H9 (cell line): ENCODE measurements at regions not wholly inside any gene's neighbourhood (a gene's known extent, or its start where the extent isn't known, plus 50 kb on each side); places are given as distances from the start of the nearest gene placed in this dataset.

Experiments used
- DNase-seq: peaks from one replicate; pipeline ENCODE4 v3.0.0-alpha.2; 2017
- H2AFZ ChIP-seq: one replicate; pipeline ENCODE4 v1.6.1; 2013; ENCODE audit warnings: mild to moderate bottlenecking, low read length, control low read depth, moderate library complexity
- H2AK5ac ChIP-seq: 2 replicates; pipeline ENCODE4 v1.6.1; 2013; ENCODE audit warnings: low read length, control low read depth, mixed read lengths; ENCODE audit not compliant: insufficient read length
- H2BK120ac ChIP-seq: one replicate; pipeline ENCODE4 v1.6.1; 2013; ENCODE audit warnings: low read depth, mild to moderate bottlenecking, low read length, control low read depth, inconsistent platforms; ENCODE audit not compliant: poor library complexity, severe bottlenecking
- H2BK12ac ChIP-seq: 2 replicates; pipeline ENCODE4 v1.6.1; 2013; ENCODE audit warnings: low read length, control low read depth, mixed read lengths, low read depth; ENCODE audit not compliant: insufficient read length
- H2BK15ac ChIP-seq: 2 replicates; pipeline ENCODE4 v1.6.1; 2013; ENCODE audit warnings: low read depth, low read length, control low read depth
- H2BK20ac ChIP-seq: one replicate; pipeline ENCODE4 v1.6.1; 2013; ENCODE audit warnings: low read depth, mild to moderate bottlenecking, low read length, control low read depth, inconsistent platforms; ENCODE audit not compliant: poor library complexity, severe bottlenecking
- H2BK5ac ChIP-seq: 2 replicates; pipeline ENCODE4 v1.6.1; 2013; ENCODE audit warnings: low read length, control low read depth, mixed read lengths; ENCODE audit not compliant: insufficient read length
- H3K14ac ChIP-seq: 2 replicates; pipeline ENCODE4 v1.6.1; 2013; ENCODE audit warnings: low read length, control low read depth; ENCODE audit not compliant: insufficient read depth
- H3K18ac ChIP-seq: 2 replicates; pipeline ENCODE4 v1.6.1; 2013; ENCODE audit warnings: low read depth, mild to moderate bottlenecking, mixed read lengths, low read length, control low read depth; ENCODE audit not compliant: insufficient read length
- H3K23ac ChIP-seq: 2 replicates; pipeline ENCODE4 v1.6.1; 2013; ENCODE audit warnings: low read length, control low read depth, mixed read lengths, low read depth; ENCODE audit not compliant: insufficient read length
- H3K23me2 ChIP-seq: 2 replicates; pipeline ENCODE4 v1.6.1; 2013; ENCODE audit warnings: low read depth, mild to moderate bottlenecking, mixed read lengths, low read length, control low read depth; ENCODE audit not compliant: insufficient read length, poor library complexity, severe bottlenecking
- H3K27ac ChIP-seq: 2 replicates; pipeline ENCODE4 v1.5.1; 2013; ENCODE audit warnings: low read length, control low read depth, mixed read lengths, low read depth; ENCODE audit not compliant: insufficient read length
- H3K27me3 ChIP-seq: 2 replicates; pipeline ENCODE4 v1.6.1; 2013; ENCODE audit warnings: low read length, control low read depth, inconsistent platforms; ENCODE audit not compliant: insufficient read depth
- H3K4ac ChIP-seq: 2 replicates; pipeline ENCODE4 v1.6.1; 2013; ENCODE audit warnings: low read depth, mild to moderate bottlenecking, control low read depth, inconsistent platforms, low read length, moderate library complexity
- H3K4me1 ChIP-seq: 2 replicates; pipeline ENCODE4 v1.6.1; 2013; ENCODE audit warnings: low read length, control low read depth, inconsistent platforms; ENCODE audit not compliant: insufficient read depth
- H3K4me2 ChIP-seq: 2 replicates; pipeline ENCODE4 v1.6.1; 2013; ENCODE audit warnings: low read length, control low read depth, mixed read lengths; ENCODE audit not compliant: insufficient read length, insufficient read depth
- H3K56ac ChIP-seq: 2 replicates; pipeline ENCODE4 v1.6.1; 2013; ENCODE audit warnings: low read depth, mild to moderate bottlenecking, mixed read lengths, low read length, control low read depth; ENCODE audit not compliant: insufficient read length
- H3K79me1 ChIP-seq: 2 replicates; pipeline ENCODE4 v1.6.1; 2013; ENCODE audit warnings: low read depth, mild to moderate bottlenecking, moderate library complexity, low read length, control low read depth, inconsistent platforms; ENCODE audit not compliant: insufficient read depth, poor library complexity, severe bottlenecking
- H3K79me2 ChIP-seq: 2 replicates; pipeline ENCODE4 v1.6.1; 2013; ENCODE audit warnings: low read length, control low read depth, inconsistent platforms; ENCODE audit not compliant: insufficient read depth
- H3K9ac ChIP-seq: 2 replicates; pipeline ENCODE4 v1.6.1; 2013; ENCODE audit warnings: low read length, control low read depth, mixed read lengths; ENCODE audit not compliant: insufficient read length; ENCODE audit errors: extremely low read depth
- H3K9me3 ChIP-seq: one replicate; pipeline ENCODE4 v1.6.1; 2013; ENCODE audit warnings: low read depth, low read length, inconsistent platforms; ENCODE audit not compliant: control insufficient read depth
- H3T11ph ChIP-seq: one replicate; pipeline ENCODE4 v1.6.1; 2013; ENCODE audit warnings: mild to moderate bottlenecking, low read length, control low read depth, inconsistent platforms
- H4K20me1 ChIP-seq: one replicate; pipeline ENCODE4 v1.6.1; 2013; ENCODE audit not compliant: control insufficient read depth, insufficient read length, insufficient read depth
- H4K5ac ChIP-seq: 2 replicates; pipeline ENCODE4 v1.6.1; 2013; ENCODE audit warnings: low read depth, mild to moderate bottlenecking, mixed read lengths, low read length, control low read depth; ENCODE audit not compliant: insufficient read length
- H4K8ac ChIP-seq: replicated peaks from 2 replicates; pipeline ENCODE4 v1.6.1; 2013; ENCODE audit warnings: low read length, control low read depth, mixed read lengths, low read depth; ENCODE audit not compliant: insufficient read length
- H4K91ac ChIP-seq: 2 replicates; pipeline ENCODE4 v1.6.1; 2013; ENCODE audit warnings: low read depth, mild to moderate bottlenecking, moderate library complexity, mixed read lengths, low read length, control low read depth; ENCODE audit not compliant: insufficient read length
- H3K27ac Mint-ChIP-seq, 3 experiments: 2 replicates in 2 of 3; 3 replicates in 1 of 3; pipeline ENCODE4 v1.8.0; 2020 to 2021; ENCODE audit warnings: mixed read lengths in 3 of 3, mild to moderate bottlenecking in 1 of 3, moderate library complexity in 1 of 3
- H3K27me3 Mint-ChIP-seq: 2 replicates; pipeline ENCODE4 v1.8.0; 2021; ENCODE audit warnings: low read depth, mild to moderate bottlenecking, moderate library complexity, mixed read lengths
- H3K36me3 Mint-ChIP-seq, 3 experiments: 2 replicates in 2 of 3; 3 replicates in 1 of 3; pipeline ENCODE4 v1.8.0; 2020 to 2021; ENCODE audit warnings: low read depth in 3 of 3, mixed read lengths in 3 of 3; ENCODE audit not compliant: insufficient read depth in 1 of 3
- H3K4me1 Mint-ChIP-seq, 2 experiments: 2 replicates each; pipeline ENCODE4 v1.8.0; 2020; ENCODE audit warnings: mixed read lengths in 2 of 2
- H3K4me3 Mint-ChIP-seq, 2 experiments: 2 replicates in 1 of 2; 3 replicates in 1 of 2; pipeline ENCODE4 v1.8.0; 2020 to 2021; ENCODE audit warnings: mild to moderate bottlenecking in 2 of 2, mixed read lengths in 2 of 2, moderate library complexity in 1 of 2
- H3K9me3 Mint-ChIP-seq, 2 experiments: 2 replicates in 1 of 2; 3 replicates in 1 of 2; pipeline ENCODE4 v1.8.0; 2020; ENCODE audit warnings: mild to moderate bottlenecking in 2 of 2, mixed read lengths in 2 of 2, moderate library complexity in 1 of 2
- CTCF ChIP-seq: fragments of 200-600 bp; sonication (generic); conservative IDR thresholded peaks from 3 replicates; pipeline ENCODE4 v1.8.0; 2021; ENCODE audit warnings: antibody characterized with exemption, mild to moderate bottlenecking

GRCh38 chr5:164687391-164687790 lies 1182.0 kb downstream of the MAT2B start:
- Histone ChIP-seq H2AK5ac (no peak overlapping the region), H3K9ac (no peak overlapping the region), H2BK5ac (no peak overlapping the region), H2AFZ (no peak overlapping the region), H2BK120ac (no peak overlapping the region), H4K91ac (no peak overlapping the region), H3K18ac (no peak overlapping the region), H4K8ac (no peak overlapping the region), H2BK20ac (no peak overlapping the region), H3K27me3 (no peaks in the 10 kb centered on the region), H3K9me3 (no peaks in the 10 kb centered on the region), H4K20me1 (no peaks in the 10 kb centered on the region), H4K5ac (no peak overlapping the region), H3K4me2 (no peak overlapping the region), H3K79me2 (no peaks in the 10 kb centered on the region), H3K23ac (no peak overlapping the region), H3K56ac (no peak overlapping the region), H3K79me1 (no peaks in the 10 kb centered on the region), H3K4ac (no peak overlapping the region), H3K27ac (no peak overlapping the region), H2BK15ac (no peak overlapping the region), H3T11ph (no peak overlapping the region), H3K4me1 (peaks cover 3% of the 10 kb centered on the region; the same call in 1 of the 2 replicates), H3K23me2 (no peaks in the 10 kb centered on the region), H3K14ac (no peak overlapping the region), H2BK12ac (no peak overlapping the region)
- peaks cover 0 to 3% (median 0%) of the 10 kb centered on the region in 3 experiments; a peak in 1 of 7 replicates for H3K36me3 Mint-ChIP-seq
- no peak overlapping the region for H3K4me3 Mint-ChIP-seq
- 0 out of 2 replicates have a peak, but pooled peaks cover 2% of the 10 kb centered on the region for H3K27me3 Mint-ChIP-seq
- H3K9me3 Mint-ChIP-seq = peaks cover 0 to 2% of the 10 kb centered on the region in 2 experiments; a peak in 1 of 5 replicates
- no peak overlapping the region for H3K27ac Mint-ChIP-seq
- peaks cover 21 to 23% of the 10 kb centered on the region in 2 experiments for H3K4me1 Mint-ChIP-seq
- TF ChIP-seq CTCF = no peak
- no peak for DNase-seq
